ENCODE measurements at regions not wholly inside any gene's neighbourhood (a gene's known extent, or its start where the extent isn't known, plus 50 kb on each side); places are given as distances from the start of the nearest gene placed in this dataset.
"Not testable (repeated sequence)": the region's sequence is repeated elsewhere in the genome, so short reads cannot be mapped to it uniquely, and the experiment has no call there.

DNA sequence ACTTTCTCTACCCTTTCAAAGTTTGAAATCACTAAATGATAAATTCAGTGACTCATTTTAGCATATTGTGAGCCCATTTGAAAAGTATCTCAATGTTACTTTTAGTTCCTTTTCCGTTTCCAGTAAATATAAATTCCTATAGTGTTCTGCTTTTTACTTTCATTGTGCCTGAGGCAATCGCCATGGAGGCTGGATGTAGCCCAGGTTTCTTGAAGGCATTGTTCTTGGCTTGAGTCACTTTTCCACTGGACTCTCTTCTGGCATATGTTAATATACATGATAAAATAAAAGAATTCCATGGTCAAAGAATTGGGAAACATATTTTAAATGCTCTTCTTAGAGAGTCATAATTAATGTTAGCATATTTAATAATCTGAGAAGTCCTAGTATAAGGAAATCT lies 327.0 kb downstream of the IZUMO3 start:
- no peak for DNase-seq
- no peaks in the 10 kb centered on the region for H3K27me3 ChIP-seq
- no peak overlapping the region for H3K4me3 ChIP-seq
- WGBS, 3 donors = 63 to 72% (median 66%) methylated on average over 2 of the region's 2 CpGs
- intact Hi-C loops (cut with DNase I) = no loop called here
- TF ChIP-seq, protein P1, sequence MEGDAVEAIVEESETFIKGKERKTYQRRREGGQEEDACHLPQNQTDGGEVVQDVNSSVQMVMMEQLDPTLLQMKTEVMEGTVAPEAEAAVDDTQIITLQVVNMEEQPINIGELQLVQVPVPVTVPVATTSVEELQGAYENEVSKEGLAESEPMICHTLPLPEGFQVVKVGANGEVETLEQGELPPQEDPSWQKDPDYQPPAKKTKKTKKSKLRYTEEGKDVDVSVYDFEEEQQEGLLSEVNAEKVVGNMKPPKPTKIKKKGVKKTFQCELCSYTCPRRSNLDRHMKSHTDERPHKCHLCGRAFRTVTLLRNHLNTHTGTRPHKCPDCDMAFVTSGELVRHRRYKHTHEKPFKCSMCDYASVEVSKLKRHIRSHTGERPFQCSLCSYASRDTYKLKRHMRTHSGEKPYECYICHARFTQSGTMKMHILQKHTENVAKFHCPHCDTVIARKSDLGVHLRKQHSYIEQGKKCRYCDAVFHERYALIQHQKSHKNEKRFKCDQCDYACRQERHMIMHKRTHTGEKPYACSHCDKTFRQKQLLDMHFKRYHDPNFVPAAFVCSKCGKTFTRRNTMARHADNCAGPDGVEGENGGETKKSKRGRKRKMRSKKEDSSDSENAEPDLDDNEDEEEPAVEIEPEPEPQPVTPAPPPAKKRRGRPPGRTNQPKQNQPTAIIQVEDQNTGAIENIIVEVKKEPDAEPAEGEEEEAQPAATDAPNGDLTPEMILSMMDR (IDR thresholded peaks at IDR 0.05) = no peak
- TF ChIP-seq POLR2A (IDR thresholded peaks at IDR 0.05) = no peak
- TF ChIP-seq EP300 (IDR thresholded peaks at IDR 0.05) = no peak
- H3K9me3 ChIP-seq = no peaks in the 10 kb centered on the region
- no peak overlapping the region for H3K27ac ChIP-seq
- no peaks in the 10 kb centered on the region for H3K36me3 ChIP-seq
- no peaks in the 10 kb centered on the region for H3K4me1 ChIP-seq (ENCODE audit: insufficient read depth)

DNA sequence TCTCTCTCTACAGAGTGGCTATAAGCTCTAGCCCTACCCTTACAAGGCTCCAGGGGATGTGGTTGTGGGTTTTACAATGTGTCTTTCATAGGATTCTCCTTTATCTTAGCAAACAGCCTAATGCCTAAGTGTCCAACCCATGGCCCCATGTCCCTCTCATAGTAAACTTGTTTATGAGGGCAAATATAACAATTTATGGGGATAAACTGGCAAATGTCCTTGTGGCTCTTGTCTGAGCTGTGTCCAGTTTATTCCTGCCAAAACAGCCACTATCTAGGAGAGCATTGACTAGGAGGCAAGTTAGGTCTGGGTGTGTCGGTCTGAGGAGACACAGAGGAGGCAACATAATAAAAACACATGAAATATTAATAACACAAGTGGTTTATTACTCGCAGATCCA lies 335.1 kb downstream of the IZUMO3 start:
- no peaks in the 10 kb centered on the region for H3K9me3 ChIP-seq
- H3K4me3 ChIP-seq = no peak overlapping the region
- H3K36me3 ChIP-seq = no peaks in the 10 kb centered on the region
- TF ChIP-seq, protein P1 (IDR thresholded peaks at IDR 0.05) = no peak
- no peak for TF ChIP-seq POLR2A (IDR thresholded peaks at IDR 0.05)
- no peak for TF ChIP-seq EP300 (IDR thresholded peaks at IDR 0.05)
- 76 to 81% (median 81%) methylated on average over 2 of the region's 2 CpGs for WGBS, 3 donors
- no peak overlapping the region for H3K27ac ChIP-seq
- intact Hi-C loops (cut with DNase I) = no loop called here
- DNase-seq = no peak
- no peaks in the 10 kb centered on the region for H3K27me3 ChIP-seq
- H3K4me1 ChIP-seq (ENCODE audit: insufficient read depth) = no peaks in the 10 kb centered on the region

DNA sequence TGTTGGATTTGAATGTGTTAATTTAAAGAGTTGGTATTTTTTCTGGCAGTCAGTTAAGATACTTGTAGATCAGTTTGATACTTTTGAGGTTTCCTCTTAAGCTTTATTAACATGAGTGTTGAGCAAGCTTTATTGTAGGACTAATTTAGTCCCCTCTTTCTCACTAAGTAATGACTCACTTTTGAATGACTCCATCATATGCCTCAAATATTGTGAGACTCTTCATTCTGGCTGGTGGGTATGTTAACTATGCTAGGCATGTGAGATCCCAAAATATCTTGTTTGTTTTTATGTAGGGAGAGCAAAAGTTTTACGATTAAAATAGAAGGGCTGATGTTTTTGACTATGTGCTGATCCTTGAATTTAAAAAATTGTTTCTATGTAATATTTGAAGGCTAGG lies 355.7 kb downstream of the IZUMO3 start:
- Histone ChIP-seq H3K4me3 (no peak overlapping the region), H3K4me1 (ENCODE audit: insufficient read depth) (no peaks in the 10 kb centered on the region), H3K36me3 (no peaks in the 10 kb centered on the region), H3K9me3 (no peaks in the 10 kb centered on the region), H3K27ac (no peak overlapping the region), H3K27me3 (no peaks in the 10 kb centered on the region)
- intact Hi-C loops (cut with DNase I) = no loop called here
- no peak for TF ChIP-seq EP300 (IDR thresholded peaks at IDR 0.05)
- TF ChIP-seq, protein P1 (IDR thresholded peaks at IDR 0.05) = no peak
- TF ChIP-seq POLR2A (IDR thresholded peaks at IDR 0.05) = no peak
- WGBS, 3 donors = 67 to 78% (median 67%) methylated on average over 1 of the region's 1 CpG
- no peak for DNase-seq

DNA sequence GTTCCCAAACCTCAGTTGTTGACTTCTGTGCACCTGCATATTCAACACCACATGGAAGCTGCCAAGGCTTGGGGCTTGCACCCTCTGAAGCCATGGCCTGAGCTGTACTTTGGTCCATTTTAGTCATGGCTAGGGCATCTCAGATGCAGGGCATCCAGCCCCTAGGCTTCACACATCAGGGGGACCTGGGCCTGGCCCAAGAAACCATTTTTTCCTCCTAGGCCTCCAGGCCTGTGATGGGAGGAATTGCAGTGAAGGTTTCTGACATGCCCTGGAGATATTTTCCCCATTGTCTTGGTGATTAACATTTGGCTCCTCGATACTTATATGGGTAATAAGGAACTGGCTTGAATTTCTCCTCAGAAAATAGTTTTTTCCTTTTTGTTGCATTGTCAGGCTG lies 354.5 kb upstream of the ELAVL2 start:
- H3K4me1 ChIP-seq (ENCODE audit: insufficient read depth); DNase-seq; H3K36me3 ChIP-seq; H3K27ac ChIP-seq; H3K4me3 ChIP-seq; intact Hi-C loops (cut with DNase I); H3K9me3 ChIP-seq; H3K27me3 ChIP-seq: not testable (repeated sequence)
- WGBS, 3 donors = 67 to 81% (median 67%) methylated on average over 1 of the region's 1 CpG

DNA sequence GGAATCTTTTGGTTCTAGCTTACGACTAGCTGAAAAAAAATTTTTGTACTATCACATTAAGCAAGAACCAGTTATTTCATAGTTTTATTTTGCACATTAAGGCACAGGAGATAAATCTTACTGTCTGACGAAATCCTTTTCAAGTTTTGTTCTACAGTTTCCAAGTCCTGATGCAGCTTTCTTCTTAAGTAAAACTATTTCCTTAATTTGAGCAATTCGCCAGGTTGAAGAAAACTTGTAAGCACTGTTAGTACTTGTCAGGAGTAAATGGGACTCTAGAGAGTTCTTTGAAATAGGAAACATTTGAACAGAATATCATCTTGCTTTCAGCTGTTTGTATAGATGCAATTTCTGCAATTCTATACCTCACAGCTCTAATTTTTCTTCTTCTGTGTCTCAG lies 318.8 kb upstream of the ELAVL2 start:
- WGBS, 3 donors = 60 to 67% (median 61%) methylated on average over 3 of the region's 3 CpGs
- intact Hi-C loops (cut with DNase I) = no loop called here
- Histone ChIP-seq H3K4me1 (ENCODE audit: insufficient read depth) (no peaks in the 10 kb centered on the region), H3K27me3 (no peaks in the 10 kb centered on the region), H3K4me3 (no peak overlapping the region), H3K27ac (no peak overlapping the region), H3K36me3 (no peaks in the 10 kb centered on the region), H3K9me3 (no peaks in the 10 kb centered on the region)
- DNase-seq = no peak
- no peak for TF ChIP-seq POLR2A (IDR thresholded peaks at IDR 0.05)
- TF ChIP-seq, protein P1 (IDR thresholded peaks at IDR 0.05) = no peak
- TF ChIP-seq EP300 (IDR thresholded peaks at IDR 0.05) = no peak

DNA sequence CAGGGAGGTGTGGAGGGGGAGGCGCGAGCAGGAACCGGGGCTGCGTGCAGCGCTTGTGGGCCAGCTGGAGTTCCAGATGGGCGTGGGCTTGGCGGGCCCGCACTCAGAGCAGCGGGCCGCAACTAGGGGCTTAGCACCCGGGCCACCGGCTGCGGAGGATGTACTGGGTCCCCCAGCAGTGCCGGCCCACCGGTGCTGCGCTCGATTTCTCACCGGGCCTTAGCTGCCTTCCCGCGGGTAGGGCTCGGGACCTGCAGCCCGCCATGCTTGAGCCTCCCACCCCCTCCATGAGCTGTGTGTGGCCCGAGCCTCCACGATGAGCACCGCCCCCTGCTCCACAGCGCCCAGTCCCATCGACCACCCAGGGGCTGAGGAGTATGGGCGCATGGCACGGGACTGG lies 309.0 kb upstream of the ELAVL2 start:
- H3K4me3 ChIP-seq; H3K36me3 ChIP-seq; DNase-seq; H3K27ac ChIP-seq; H3K9me3 ChIP-seq; H3K4me1 ChIP-seq (ENCODE audit: insufficient read depth); H3K27me3 ChIP-seq; intact Hi-C loops (cut with DNase I): not testable (repeated sequence)
- WGBS, 3 donors = 94 to 99% (median 95%) methylated on average over 27 to 29 of the region's 29 CpGs

All from ovary (tissue), 7 donors.